ENCODE measurements at regions not wholly inside any gene's neighbourhood (a gene's known extent, or its start where the extent isn't known, plus 50 kb on each side); places are given as distances from the start of the nearest gene placed in this dataset.

GRCh38 chr11:80182901-80183300 lies 742.1 kb upstream of the TENM4 start:
- DNase-seq (ENCODE audit: low read depth, low spot score), result no peak

GRCh38 chr11:80173371-80174136 lies 732.7 kb upstream of the TENM4 start:
- no peak for DNase-seq (ENCODE audit: low read depth, low spot score)

- DNase-seq (ENCODE audit: low read depth, low spot score), result no peak
Measured at GRCh38 chr11:80168796-80169195, 728.0 kb upstream of the TENM4 start.

GRCh38 chr11:80167766-80168165 lies 726.9 kb upstream of the TENM4 start:
- no peak for DNase-seq (ENCODE audit: low read depth, low spot score)

GRCh38 chr11:80165744-80166143 lies 724.9 kb upstream of the TENM4 start:
- no peak for DNase-seq (ENCODE audit: low read depth, low spot score)

GRCh38 chr11:80163441-80163840 lies 722.6 kb upstream of the TENM4 start:
- no peak for DNase-seq (ENCODE audit: low read depth, low spot score)

GRCh38 chr11:80163011-80163410 lies 722.2 kb upstream of the TENM4 start:
- DNase-seq (ENCODE audit: low read depth, low spot score), result no peak

GRCh38 chr11:80162387-80162786 lies 721.6 kb upstream of the TENM4 start:
- no peak for DNase-seq (ENCODE audit: low read depth, low spot score)

- no peak for DNase-seq (ENCODE audit: low read depth, low spot score)
Measured at GRCh38 chr11:80157447-80157846, 716.6 kb upstream of the TENM4 start.

- DNase-seq (ENCODE audit: low read depth, low spot score), result no peak
Measured at GRCh38 chr11:80156062-80156461, 715.2 kb upstream of the TENM4 start.

GRCh38 chr11:80155412-80156017 lies 714.7 kb upstream of the TENM4 start:
- DNase-seq (ENCODE audit: low read depth, low spot score), result no peak

- DNase-seq (ENCODE audit: low read depth, low spot score), result no peak
Measured at GRCh38 chr11:80146232-80146631, 705.4 kb upstream of the TENM4 start.

- no peak for DNase-seq (ENCODE audit: low read depth, low spot score)
Measured at GRCh38 chr11:80144897-80145594, 704.2 kb upstream of the TENM4 start.

GRCh38 chr11:80136991-80137390 lies 696.2 kb upstream of the TENM4 start:
- no peak for DNase-seq (ENCODE audit: low read depth, low spot score)

GRCh38 chr11:80129396-80129795 lies 688.6 kb upstream of the TENM4 start:
- no peak for DNase-seq (ENCODE audit: low read depth, low spot score)

- DNase-seq (ENCODE audit: low read depth, low spot score), result no peak
Measured at GRCh38 chr11:80122211-80122610, 681.4 kb upstream of the TENM4 start.

GRCh38 chr11:80118073-80118472 lies 677.2 kb upstream of the TENM4 start:
- no peak for DNase-seq (ENCODE audit: low read depth, low spot score)

GRCh38 chr11:80116796-80117195 lies 676.0 kb upstream of the TENM4 start:
- DNase-seq (ENCODE audit: low read depth, low spot score), result no peak

GRCh38 chr11:80109652-80110051 lies 668.8 kb upstream of the TENM4 start:
- DNase-seq (ENCODE audit: low read depth, low spot score), result no peak

- DNase-seq (ENCODE audit: low read depth, low spot score), result no peak
Measured at GRCh38 chr11:80109031-80109430, 668.2 kb upstream of the TENM4 start.

GRCh38 chr11:80107415-80107814 lies 666.6 kb upstream of the TENM4 start:
- no peak for DNase-seq (ENCODE audit: low read depth, low spot score)

- no peak for DNase-seq (ENCODE audit: low read depth, low spot score)
Measured at GRCh38 chr11:80104191-80104590, 663.4 kb upstream of the TENM4 start.
